Astrocyte of the spinal cord (primary cell): ENCODE measurements at regions not wholly inside any gene's neighbourhood (a gene's known extent, or its start where the extent isn't known, plus 50 kb on each side); places are given as distances from the start of the nearest gene placed in this dataset.

Source experiments
- DNase-seq: peaks from one replicate; pipeline ENCODE4 v3.0.0; 2011; ENCODE audit warnings: low read depth, low spot score
- H3K4me3 ChIP-seq: 2 replicates; pipeline ENCODE4 v1.5.1; 2011; ENCODE audit warnings: low read depth, mild to moderate bottlenecking, low read length, moderate library complexity
- in situ Hi-C: cut with HindIII; loops from 2 replicates; pipeline ENCODE4 v1.10.0; 2017; ENCODE audit warnings: low sequenced_read_pairs
- TF ChIP-seq, protein P1 (sequence below): IDR thresholded peaks from 2 replicates; pipeline ENCODE4 v1.5.1; 2012; ENCODE audit warnings: low read depth, mild to moderate bottlenecking, low read length, inconsistent platforms

DNA sequence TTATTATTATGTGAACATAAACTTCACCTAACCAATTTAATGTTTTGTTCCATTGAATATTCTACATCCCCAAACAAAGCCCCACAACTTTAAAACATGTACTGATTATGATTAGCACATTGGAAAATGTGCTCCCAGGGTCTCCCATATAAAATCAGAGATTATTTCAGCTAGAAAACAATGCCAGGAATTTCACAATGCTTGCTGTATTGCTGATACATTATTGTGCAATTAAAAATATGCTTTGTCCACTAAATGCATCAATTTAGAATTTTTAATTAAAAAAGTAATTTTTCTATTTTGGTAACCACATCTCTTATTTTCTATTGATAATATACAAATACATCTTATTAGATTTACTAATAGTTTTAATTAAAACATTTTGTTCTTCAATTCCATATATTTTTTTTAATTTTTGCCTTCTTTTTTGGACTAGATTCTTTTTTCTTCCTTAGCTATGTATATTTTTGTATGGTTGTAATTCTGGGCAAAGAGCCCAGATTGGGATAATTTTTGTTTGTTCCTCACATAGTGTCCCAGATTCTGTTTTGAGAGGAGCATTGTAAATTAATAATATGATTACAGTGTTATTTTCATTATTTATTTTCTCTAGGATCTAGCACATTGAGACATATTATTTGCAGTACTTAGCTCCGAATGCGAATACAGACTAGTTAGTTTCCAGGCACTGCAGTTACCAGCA lies 241.5 kb upstream of the CDH18 start:
- TF ChIP-seq, protein P1, sequence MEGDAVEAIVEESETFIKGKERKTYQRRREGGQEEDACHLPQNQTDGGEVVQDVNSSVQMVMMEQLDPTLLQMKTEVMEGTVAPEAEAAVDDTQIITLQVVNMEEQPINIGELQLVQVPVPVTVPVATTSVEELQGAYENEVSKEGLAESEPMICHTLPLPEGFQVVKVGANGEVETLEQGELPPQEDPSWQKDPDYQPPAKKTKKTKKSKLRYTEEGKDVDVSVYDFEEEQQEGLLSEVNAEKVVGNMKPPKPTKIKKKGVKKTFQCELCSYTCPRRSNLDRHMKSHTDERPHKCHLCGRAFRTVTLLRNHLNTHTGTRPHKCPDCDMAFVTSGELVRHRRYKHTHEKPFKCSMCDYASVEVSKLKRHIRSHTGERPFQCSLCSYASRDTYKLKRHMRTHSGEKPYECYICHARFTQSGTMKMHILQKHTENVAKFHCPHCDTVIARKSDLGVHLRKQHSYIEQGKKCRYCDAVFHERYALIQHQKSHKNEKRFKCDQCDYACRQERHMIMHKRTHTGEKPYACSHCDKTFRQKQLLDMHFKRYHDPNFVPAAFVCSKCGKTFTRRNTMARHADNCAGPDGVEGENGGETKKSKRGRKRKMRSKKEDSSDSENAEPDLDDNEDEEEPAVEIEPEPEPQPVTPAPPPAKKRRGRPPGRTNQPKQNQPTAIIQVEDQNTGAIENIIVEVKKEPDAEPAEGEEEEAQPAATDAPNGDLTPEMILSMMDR: no peak
- H3K4me3 ChIP-seq: no peak overlapping the region
- in situ Hi-C loops: no loop called here
- DNase-seq: no peak

DNA sequence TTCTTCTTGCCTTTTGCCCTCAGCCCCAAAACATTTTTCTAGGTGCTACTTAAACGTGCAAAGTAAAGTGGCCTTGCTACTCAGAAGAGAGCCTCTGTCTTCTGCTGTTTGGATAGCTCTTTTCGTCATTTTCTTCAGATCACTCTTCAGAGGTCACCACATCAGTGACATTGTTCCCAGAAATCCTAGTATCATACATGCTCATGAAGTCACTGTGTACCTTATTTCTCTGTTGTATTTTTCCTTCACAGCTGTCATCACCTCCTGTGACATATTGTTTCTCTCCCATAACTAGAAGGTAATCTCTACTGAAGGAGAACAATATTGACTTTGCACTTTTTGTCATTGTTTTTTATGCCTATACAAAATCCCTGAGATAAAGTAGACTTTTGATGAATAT lies 237.0 kb upstream of the CDH18 start:
- TF ChIP-seq, protein P1: no peak
- no peak overlapping the region for H3K4me3 ChIP-seq
- in situ Hi-C loops: no loop called here
- no peak for DNase-seq

DNA sequence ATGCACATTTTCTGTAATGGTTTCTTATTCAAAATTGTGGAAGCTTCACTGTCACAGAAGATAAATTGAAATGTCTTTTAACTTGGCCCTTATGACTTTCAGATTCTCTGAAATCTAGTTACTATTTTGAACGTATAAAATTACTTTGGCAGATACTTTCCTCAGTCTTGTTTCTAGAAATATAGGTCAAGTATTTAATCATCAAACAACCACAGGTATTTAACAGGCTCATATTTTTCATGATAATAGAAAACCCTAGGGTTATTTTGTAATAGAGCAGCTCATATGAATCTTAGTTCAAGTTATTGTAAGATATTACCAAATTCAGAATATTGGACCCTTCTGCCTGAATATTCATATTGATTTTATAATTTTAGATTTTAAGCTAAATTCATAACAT lies 236.0 kb upstream of the CDH18 start:
- in situ Hi-C loops: no loop called here
- DNase-seq: no peak
- no peak overlapping the region for H3K4me3 ChIP-seq
- TF ChIP-seq, protein P1: no peak

GRCh38 chr5:20223451-20223850 lies 235.5 kb upstream of the CDH18 start:
- no peak overlapping the region for H3K4me3 ChIP-seq
- DNase-seq: no peak
- in situ Hi-C loops: no loop called here
- TF ChIP-seq, protein P1: no peak

GRCh38 chr5:20215257-20215656 lies 227.3 kb upstream of the CDH18 start:
- in situ Hi-C loops: no loop called here
- no peak overlapping the region for H3K4me3 ChIP-seq
- DNase-seq: no peak
- TF ChIP-seq, protein P1: no peak

GRCh38 chr5:20213803-20214202 lies 225.8 kb upstream of the CDH18 start:
- DNase-seq: peak; percentile 34
- H3K4me3 ChIP-seq: no peak overlapping the region
- TF ChIP-seq, protein P1: no peak
- in situ Hi-C loops: no loop called here
